ENCODE measurements at regions not wholly inside any gene's neighbourhood (a gene's known extent, or its start where the extent isn't known, plus 50 kb on each side); places are given as distances from the start of the nearest gene placed in this dataset.

DNA sequence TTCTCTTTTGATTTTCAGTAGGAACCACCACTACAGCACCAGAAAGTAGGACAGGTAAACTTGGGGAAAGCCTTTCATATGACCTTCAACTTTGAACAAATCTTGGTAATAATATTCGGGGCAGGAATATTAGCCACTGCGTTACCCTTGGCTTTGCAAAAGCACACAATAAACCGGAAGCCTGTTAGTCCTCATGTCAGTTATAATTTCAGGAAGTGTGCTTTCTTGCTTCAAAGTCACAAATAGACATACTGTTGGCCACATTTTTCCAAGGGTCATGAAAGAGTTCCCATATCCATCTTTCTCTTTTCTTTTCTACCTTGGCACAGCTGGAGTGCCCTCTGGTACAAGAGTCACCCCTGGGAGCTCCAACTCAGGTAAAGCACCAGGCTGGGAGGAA is 167.2 kb upstream of the CNTN1 start:
- TF ChIP-seq, protein P1, sequence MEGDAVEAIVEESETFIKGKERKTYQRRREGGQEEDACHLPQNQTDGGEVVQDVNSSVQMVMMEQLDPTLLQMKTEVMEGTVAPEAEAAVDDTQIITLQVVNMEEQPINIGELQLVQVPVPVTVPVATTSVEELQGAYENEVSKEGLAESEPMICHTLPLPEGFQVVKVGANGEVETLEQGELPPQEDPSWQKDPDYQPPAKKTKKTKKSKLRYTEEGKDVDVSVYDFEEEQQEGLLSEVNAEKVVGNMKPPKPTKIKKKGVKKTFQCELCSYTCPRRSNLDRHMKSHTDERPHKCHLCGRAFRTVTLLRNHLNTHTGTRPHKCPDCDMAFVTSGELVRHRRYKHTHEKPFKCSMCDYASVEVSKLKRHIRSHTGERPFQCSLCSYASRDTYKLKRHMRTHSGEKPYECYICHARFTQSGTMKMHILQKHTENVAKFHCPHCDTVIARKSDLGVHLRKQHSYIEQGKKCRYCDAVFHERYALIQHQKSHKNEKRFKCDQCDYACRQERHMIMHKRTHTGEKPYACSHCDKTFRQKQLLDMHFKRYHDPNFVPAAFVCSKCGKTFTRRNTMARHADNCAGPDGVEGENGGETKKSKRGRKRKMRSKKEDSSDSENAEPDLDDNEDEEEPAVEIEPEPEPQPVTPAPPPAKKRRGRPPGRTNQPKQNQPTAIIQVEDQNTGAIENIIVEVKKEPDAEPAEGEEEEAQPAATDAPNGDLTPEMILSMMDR (IDR thresholded peaks at IDR 0.05) = no peak
- TF ChIP-seq POLR2A (IDR thresholded peaks at IDR 0.05) (no peak), EP300 (IDR thresholded peaks at IDR 0.05) (no peak)
